ENCODE measurements at regions not wholly inside any gene's neighbourhood (a gene's known extent, or its start where the extent isn't known, plus 50 kb on each side); places are given as distances from the start of the nearest gene placed in this dataset.
"Not testable (repeated sequence)": the region's sequence is repeated elsewhere in the genome, so short reads cannot be mapped to it uniquely, and the experiment has no call there.

DNA sequence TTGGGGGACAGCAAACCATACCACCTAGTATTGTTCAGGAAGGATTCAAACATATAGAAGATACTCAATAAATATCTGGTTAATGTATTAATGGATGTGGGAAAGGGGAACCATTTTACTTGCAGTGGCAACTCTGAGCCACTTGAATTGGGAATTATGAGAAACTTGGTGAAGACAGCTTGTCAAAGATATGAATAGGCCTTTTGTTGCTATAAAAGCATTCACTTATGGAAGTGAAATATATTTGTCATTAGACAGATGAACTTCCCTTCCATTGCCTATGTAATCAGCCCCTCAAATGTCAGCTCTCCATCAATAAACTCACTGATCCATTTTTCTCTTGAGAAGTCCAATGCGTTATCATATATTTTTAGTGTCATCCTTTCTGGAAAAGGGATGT lies 56.1 kb downstream of the GPR85 start:
- DNase-seq: no peak

- no peak for DNase-seq
Measured at GRCh38 chr7:113026941-113027340, 59.7 kb downstream of the GPR85 start.

DNA sequence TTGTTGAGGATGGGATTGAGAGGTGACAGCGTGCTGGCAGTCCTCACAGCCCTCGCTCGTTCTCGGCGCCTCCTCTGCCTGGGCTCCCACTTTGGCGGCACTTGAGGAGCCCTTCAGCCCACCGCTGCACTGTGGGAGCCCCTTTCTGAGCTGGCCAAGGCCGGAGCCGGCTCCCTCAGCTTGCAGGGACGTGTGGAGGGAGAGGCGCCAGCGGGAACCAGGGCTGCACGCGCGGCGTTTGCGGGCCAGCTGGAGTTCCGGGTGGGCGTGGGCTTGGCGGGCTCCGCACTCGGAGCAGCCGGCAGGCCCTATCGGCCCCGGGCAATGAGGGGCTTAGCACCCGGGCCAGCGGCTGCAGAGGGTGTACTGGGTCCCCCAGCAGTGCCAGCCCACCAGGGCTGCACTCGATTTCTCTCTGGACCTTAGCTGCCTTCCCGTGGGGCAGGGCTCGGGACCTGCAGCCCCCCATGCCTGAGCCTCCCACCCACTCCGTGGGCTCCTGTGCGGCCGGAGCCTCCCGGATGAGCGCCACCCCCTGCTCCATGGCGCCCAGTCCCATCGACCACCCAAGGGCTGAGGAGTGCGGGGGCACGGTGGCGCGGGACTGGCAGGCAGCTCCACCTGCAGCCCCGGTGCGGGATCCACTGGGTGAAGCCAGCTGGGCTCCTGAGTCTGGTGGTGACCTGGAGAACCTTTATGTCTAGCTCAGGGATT lies 69.3 kb downstream of the GPR85 start:
- DNase-seq: not testable (repeated sequence)

- DNase-seq: peak; percentile 59
Measured at GRCh38 chr7:113015034-113015645, 71.5 kb downstream of the GPR85 start.

DNA sequence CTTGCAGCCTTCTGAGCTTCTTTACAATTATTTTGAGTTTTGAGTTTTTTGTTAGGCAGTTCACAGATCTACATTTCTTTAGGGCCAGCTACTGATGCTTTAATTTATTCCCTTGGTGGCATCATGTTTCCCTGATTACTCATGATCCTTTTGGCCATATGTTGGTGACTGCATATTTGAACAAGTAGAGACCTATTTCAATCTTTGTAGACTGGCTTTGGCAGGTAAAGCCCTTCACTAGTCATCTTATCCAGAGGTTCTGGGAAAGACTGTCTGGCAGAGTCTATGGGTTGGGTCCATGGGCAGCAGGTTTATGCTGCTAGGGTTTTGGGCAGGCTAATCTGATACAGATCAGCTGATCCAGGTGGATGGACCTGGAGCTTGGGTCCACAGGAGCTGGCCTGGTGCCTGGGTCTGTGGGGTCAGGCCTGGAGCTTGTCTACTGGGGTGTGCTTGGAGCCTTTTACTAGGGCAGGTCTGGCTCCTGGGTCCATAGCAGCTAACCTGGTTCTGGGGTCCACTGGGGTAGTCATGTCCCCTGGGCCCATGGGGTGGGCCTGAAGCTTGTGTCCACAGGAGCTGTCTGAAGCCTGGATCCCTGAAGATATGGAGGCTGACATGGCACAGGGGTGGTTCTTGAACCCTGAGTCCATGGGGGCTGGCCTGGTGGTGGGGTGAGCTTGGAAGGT lies 72.7 kb downstream of the GPR85 start:
- no peak for DNase-seq

DNA sequence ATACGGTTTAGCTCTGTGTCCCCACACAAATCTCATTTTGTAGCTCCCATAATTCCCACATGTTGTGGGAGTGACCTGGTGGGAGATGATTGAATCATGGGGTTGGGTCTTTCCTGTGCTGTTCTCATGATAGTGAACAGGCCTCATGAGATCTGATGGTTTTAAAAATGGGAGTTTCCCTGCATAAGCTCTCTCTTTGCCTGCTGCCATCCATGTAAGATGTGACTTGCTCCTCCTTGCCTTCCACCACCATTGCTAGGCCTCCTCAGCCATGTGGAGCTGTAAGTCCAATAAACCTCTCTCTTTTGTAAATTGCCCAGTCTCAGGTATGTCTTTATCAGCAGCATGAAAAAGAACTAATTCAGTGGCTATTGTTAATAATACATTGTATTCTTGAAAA lies 73.8 kb downstream of the GPR85 start:
- DNase-seq: not testable (repeated sequence)

DNA sequence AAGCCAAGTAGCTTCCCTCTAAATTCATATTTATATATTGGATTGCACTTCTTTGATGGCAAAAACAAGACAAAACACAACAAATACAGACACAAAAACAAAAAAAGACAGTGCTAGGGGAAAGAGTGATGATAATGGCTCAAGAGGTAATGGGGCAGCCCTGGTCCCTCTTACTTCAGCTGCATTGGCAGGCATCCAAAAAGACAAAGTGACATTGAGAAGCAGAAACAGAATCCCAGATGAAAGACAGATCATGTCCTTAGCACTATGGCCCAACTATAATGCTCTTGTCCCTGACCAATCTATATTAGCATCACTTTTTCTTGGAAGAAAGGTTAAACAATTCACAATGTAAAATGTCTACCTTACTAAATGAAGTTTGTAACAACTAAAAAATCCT lies 76.2 kb downstream of the GPR85 start:
- no peak for DNase-seq

DNA sequence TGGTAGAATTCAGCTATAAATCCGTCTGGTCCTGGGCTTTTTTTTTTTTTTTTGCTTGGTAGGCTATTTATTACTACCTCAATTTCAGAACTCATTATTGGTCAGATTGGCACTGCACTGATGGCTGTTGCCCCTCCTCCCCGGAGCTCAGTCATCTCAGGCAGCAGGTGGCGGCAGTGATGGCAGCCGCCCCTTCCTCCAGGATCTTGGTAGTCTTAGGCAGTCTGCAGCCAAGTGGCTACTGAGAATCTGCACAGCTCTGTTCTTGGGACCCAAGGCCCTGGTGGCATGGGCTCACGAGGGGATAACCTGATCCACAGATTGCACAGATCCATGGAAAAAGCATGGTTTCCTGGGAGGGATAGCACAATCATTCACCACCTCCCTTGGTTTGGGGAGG lies 77.9 kb downstream of the GPR85 start:
- no peak for DNase-seq

- DNase-seq: no peak
Measured at GRCh38 chr7:113004726-113005454, 81.7 kb downstream of the GPR85 start.

DNA sequence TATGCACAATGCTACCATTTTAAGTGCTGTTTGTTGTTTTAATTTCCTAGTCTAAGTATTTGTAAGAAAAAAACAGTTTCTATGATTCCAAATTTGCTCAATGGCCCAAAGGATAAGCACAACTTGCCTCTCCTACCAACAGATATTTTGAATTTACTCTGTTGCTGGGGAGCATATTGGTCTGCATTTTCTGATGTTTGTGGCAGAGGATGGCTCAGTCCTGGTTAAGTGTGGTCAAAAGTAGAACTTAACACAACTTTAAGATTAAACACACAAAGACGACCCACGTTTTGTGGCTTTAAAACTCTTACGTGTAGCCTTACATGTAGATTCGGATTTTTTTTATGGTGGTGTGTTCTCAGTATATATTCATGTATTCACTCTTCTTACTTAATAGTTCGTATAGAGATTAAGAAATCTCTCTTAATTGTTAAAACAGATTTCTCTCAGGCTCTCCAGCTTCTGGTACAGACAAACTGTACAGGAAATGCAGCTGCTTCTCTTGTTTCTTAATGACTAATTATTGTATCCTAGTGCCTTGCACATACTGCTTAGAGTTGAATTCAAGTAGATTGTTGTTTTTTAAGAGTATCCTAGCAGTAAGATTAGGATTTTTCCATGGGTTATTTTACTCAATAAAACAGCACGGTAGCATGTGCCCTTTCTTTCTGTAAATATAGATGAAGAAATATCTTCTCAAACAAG lies 86.2 kb downstream of the GPR85 start:
- DNase-seq: no peak

DNA sequence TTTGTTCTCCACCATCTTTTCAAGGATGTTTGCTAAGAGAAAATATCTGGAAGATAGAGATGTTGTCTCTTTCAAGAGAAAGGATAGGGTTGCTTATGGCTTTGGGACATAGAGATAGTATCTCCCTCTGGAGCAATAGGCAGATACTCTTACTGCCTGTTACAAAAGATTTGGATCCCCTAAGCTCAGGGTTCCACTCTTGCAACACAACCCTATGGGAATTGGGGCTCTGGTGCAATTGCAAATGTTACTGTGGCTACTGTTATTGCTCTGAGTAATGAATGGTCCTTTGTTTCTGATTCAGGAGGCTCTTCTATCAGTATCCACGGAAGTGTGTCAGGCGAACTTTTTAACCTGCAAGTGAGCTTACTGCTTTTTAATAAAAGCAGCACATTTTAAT lies 88.8 kb downstream of the GPR85 start:
- DNase-seq: no peak

- no peak for DNase-seq
Measured at GRCh38 chr7:112996331-112996871, 90.2 kb downstream of the GPR85 start.

GRCh38 chr7:112995059-112995824 lies 91.4 kb downstream of the GPR85 start:
- DNase-seq: no peak

GRCh38 chr7:112994656-112995055 lies 92.0 kb downstream of the GPR85 start:
- no peak for DNase-seq

- no peak for DNase-seq
Measured at GRCh38 chr7:112990624-112991023, 96.0 kb downstream of the GPR85 start.

DNA sequence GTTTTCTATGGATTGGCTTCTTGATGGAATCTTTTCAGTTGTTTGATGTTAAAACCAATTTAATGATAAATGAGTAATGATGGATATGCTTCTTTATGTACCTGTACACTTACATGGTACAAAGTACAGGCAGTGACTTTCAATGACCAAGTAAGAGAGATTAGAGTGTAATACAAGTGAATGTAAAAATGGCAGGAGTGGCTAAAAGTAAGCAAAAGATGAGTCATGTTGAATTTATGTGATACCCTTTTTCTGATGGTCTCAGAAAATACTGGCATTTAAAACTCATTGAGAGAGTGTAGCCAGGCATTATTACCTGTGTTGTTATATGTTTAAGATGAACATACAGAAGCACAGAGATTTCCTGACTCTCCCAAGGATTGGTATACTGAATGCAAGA lies 97.1 kb downstream of the GPR85 start:
- no peak for DNase-seq

DNA sequence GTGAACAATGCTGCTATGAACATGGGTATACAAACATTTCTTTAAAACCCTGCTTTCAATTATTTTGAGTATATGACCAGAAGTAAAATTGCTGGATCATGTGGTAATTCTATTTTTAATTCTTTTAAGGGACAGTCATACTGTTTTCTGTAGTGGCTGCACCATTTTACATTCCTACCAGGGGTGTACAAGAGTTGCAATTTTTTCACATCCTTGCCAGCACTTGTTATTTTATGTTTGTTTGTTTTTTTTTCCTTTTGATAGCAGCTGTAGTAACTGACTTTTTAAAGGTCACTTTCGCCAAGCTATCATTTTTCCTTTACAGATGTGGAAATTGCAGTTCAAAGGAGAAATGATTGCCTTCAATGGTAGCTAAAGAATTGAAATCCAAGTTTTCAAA lies 99.5 kb downstream of the GPR85 start:
- DNase-seq: no peak

DNA sequence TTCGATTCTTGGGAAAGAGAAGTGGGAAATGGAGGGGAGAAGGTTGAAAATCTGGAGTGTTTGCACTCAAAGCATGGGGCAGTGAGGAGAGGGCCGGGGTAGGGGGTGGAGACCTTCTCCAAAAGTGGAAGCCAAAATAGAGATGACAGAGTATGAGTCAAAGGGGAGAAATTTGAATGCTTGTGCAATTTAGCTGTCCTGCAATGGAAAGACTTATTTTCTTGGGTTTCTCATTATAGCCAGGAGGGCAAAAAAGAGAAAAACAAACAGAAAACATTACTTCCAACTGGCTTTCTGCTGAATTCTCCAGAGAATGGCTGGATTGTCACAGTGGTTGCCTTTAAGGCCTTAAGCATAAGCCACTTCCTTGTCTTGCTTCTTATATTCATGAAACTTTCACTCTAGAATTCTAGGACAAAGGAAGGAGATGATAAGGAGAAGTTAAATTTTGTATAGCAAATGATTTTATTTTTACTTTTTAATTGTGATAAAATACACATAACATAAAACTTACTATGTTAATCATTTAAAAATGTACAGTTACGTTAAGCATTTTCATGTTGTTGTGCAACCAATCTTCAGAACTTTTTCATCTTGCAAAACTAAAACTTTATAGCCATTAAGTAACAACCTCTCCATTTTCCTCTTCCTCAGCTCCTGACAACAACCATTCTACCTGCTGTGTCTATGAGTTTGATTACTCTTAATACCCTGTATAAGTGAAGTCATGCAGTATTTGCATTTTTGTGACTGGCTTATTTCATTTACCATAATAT lies 100.2 kb downstream of the GPR85 start:
- DNase-seq: no peak

GRCh38 chr7:112985377-112985987 lies 101.1 kb downstream of the GPR85 start:
- DNase-seq: no peak

GRCh38 chr7:112982441-112983063 lies 104.1 kb downstream of the GPR85 start:
- no peak for DNase-seq

Measured in NCI-H1694 (cell line).